Fibroblast of skin of left biceps (primary cell): ENCODE measurements at regions not wholly inside any gene's neighbourhood (a gene's known extent, or its start where the extent isn't known, plus 50 kb on each side); places are given as distances from the start of the nearest gene placed in this dataset.

Experiments used
- DNase-seq, 2 experiments: peaks; one replicate each; pipeline ENCODE4 v3.0.0-alpha.2; 2013; ENCODE audit warnings: low read depth in 2 of 2

- DNase-seq = no peak
Observed at GRCh38 chr20:39876976-39877635, 811.9 kb downstream of the MAFB start.

- DNase-seq = no peak
Observed at GRCh38 chr20:39875492-39876110, 813.4 kb downstream of the MAFB start.

GRCh38 chr20:39874049-39874893 is 814.8 kb downstream of the MAFB start:
- peak; percentile 36 to 47 for DNase-seq

- no peak for DNase-seq
Observed at GRCh38 chr20:39873286-39873685, 815.8 kb downstream of the MAFB start.

GRCh38 chr20:39871013-39871412 is 818.0 kb downstream of the MAFB start:
- no peak for DNase-seq

- no peak for DNase-seq
Observed at GRCh38 chr20:39865446-39865845, 823.6 kb downstream of the MAFB start.

GRCh38 chr20:39862470-39862891 is 826.6 kb downstream of the MAFB start:
- DNase-seq = no peak

GRCh38 chr20:39861381-39861780 is 827.7 kb downstream of the MAFB start:
- DNase-seq = no peak

- no peak for DNase-seq
Observed at GRCh38 chr20:39857835-39858234, 831.2 kb downstream of the MAFB start.

GRCh38 chr20:39857187-39857586 is 831.8 kb downstream of the MAFB start:
- DNase-seq = no peak

GRCh38 chr20:39855799-39856198 is 833.2 kb downstream of the MAFB start:
- DNase-seq = no peak

GRCh38 chr20:39855056-39855455 is 834.0 kb downstream of the MAFB start:
- no peak for DNase-seq

- no peak for DNase-seq
Observed at GRCh38 chr20:39853636-39854035, 835.4 kb downstream of the MAFB start.

- no peak for DNase-seq
Observed at GRCh38 chr20:39853050-39853449, 836.0 kb downstream of the MAFB start.

GRCh38 chr20:39851459-39851858 is 837.6 kb downstream of the MAFB start:
- DNase-seq = no peak

- DNase-seq = no peak
Observed at GRCh38 chr20:39850821-39851330, 838.2 kb downstream of the MAFB start.

GRCh38 chr20:39850246-39850645 is 838.8 kb downstream of the MAFB start:
- no peak for DNase-seq

GRCh38 chr20:39849664-39850063 is 839.4 kb downstream of the MAFB start:
- peak; percentile 81 to 83 for DNase-seq

- DNase-seq = no peak
Observed at GRCh38 chr20:39849171-39849570, 839.9 kb downstream of the MAFB start.

GRCh38 chr20:39839399-39840119 is 849.5 kb downstream of the MAFB start:
- DNase-seq = no peak

GRCh38 chr20:39837561-39837960 is 851.5 kb downstream of the MAFB start:
- DNase-seq = no peak
